HepG2 (cell line): ENCODE measurements at regions not wholly inside any gene's neighbourhood (a gene's known extent, or its start where the extent isn't known, plus 50 kb on each side); places are given as distances from the start of the nearest gene placed in this dataset.

Experiments used
- ATAC-seq: fragments of 200-7000 bp; cut with Tn5 transposase; 3 replicates; pipeline ENCODE4 v1.9.1; 2020; ENCODE audit warnings: mild to moderate bottlenecking, moderate library complexity
- BruUV-seq: library from RNA; stranded (reverse); fragments of 400-500 nt; replicated peaks from 2 replicates; lab custom pipeline; 2021; lab: Mats Ljungman, UMichigan
- CTCF ChIA-PET: fragments of 300-600 bp; formaldehyde crosslinking; extraction: SDS; loops from one replicate; lab custom pipeline; 2021; ENCODE audit warnings: low total read pairs, inconsistent platforms, low intra/inter-chr PET ratio; lab: Yijun Ruan, JAX
- POLR2A ChIA-PET: fragments of 350-600 bp; sonication (Branson Sonifier 250); formaldehyde crosslinking; loops from one replicate; lab custom pipeline; 2020; ENCODE audit warnings: antibody characterized with exemption, inconsistent platforms; lab: Yijun Ruan, JAX
- DNase-seq: peaks from one replicate; pipeline ENCODE4 v3.0.0-alpha.2; 2015; ENCODE audit warnings: low spot score
- FAIRE-seq: peaks from 3 replicates; lab custom pipeline; 2011; peaks lifted over from hg19 to GRCh38; lab: Jason Lieb, UNC
- H2AFZ ChIP-seq: one replicate; pipeline ENCODE4 v1.6.1; 2011; ENCODE audit warnings: low read length, inconsistent platforms
- H3K27ac ChIP-seq: fragments of 300-600 bp; 3 replicates; pipeline ENCODE4 v1.8.0; 2011; ENCODE audit warnings: mixed run types, mild to moderate bottlenecking, mixed read lengths, low read length, inconsistent platforms; ENCODE audit not compliant: insufficient read depth; ENCODE audit errors: extremely low read length
- H3K27me3 ChIP-seq, 2 experiments: fragments of 200-600 bp in 1 of 2; 2 replicates in 1 of 2; 3 replicates in 1 of 2; pipeline versions ENCODE4 v1.6.0 to v1.8.0; 2011; ENCODE audit warnings: low read length in 2 of 2, mild to moderate bottlenecking in 2 of 2, moderate library complexity in 2 of 2, inconsistent platforms in 1 of 2; ENCODE audit not compliant: insufficient read depth in 2 of 2, control insufficient read depth in 1 of 2
- H3K36me3 ChIP-seq, 2 experiments: fragments of 200-600 bp in 1 of 2; replicated peaks in 1 of 2; 2 replicates in 1 of 2; 3 replicates in 1 of 2; pipeline versions ENCODE4 v1.5.1 to v1.8.0; 2011; ENCODE audit warnings: low read length in 2 of 2, inconsistent platforms in 1 of 2; ENCODE audit not compliant: insufficient read depth in 2 of 2, control insufficient read depth in 1 of 2
- H3K4me1 ChIP-seq: 2 replicates; pipeline ENCODE4 v1.5.1; 2012; ENCODE audit warnings: low read length, inconsistent platforms; ENCODE audit not compliant: insufficient read depth
- H3K4me2 ChIP-seq: 2 replicates; pipeline ENCODE4 v1.6.0; 2011; ENCODE audit warnings: low read depth, low read length, inconsistent platforms
- H3K4me3 ChIP-seq, 3 experiments: fragments of 200-600 bp in 1 of 3; sonication (generic), shearing (Covaris generic) in 1 of 3; replicated peaks in 1 of 3; 2 replicates each; pipeline ENCODE4 v1.5.1; 2011 to 2016; ENCODE audit warnings: low read length in 3 of 3, inconsistent platforms in 2 of 3, low read depth in 2 of 3, mild to moderate bottlenecking in 2 of 3, control low read depth in 1 of 3, mixed read lengths in 1 of 3; ENCODE audit not compliant: insufficient read depth in 1 of 3
- H3K79me2 ChIP-seq: one replicate; pipeline ENCODE4 v1.6.1; 2011; ENCODE audit warnings: low read length, inconsistent platforms; ENCODE audit not compliant: insufficient read depth
- H3K9ac ChIP-seq: 2 replicates; pipeline ENCODE4 v1.6.0; 2011; ENCODE audit warnings: mild to moderate bottlenecking, low read depth, low read length, inconsistent platforms; ENCODE audit not compliant: insufficient read depth
- H3K9me3 ChIP-seq: 2 replicates; pipeline ENCODE4 v1.5.1; 2012; ENCODE audit warnings: mild to moderate bottlenecking, low read length
- H4K20me1 ChIP-seq: 2 replicates; pipeline ENCODE4 v1.6.0; 2011; ENCODE audit warnings: inconsistent platforms, mild to moderate bottlenecking, low read length, moderate library complexity; ENCODE audit not compliant: insufficient read depth
- BHLHE40 ChIP-seq: IDR thresholded peaks from 2 replicates; pipeline ENCODE4 v1.6.1; 2011; ENCODE audit warnings: low read length, improper control_type of control experiment
- CREB1 ChIP-seq, 2 experiments: fragments of 450-650 bp in 1 of 2; IDR thresholded peaks; 2 replicates each; pipeline ENCODE4 v1.6.1; 2016 to 2017; ENCODE audit warnings: control low read depth in 1 of 2, mild to moderate bottlenecking in 1 of 2, missing compliant biosample characterization in 1 of 2, missing genetic modification characterization in 1 of 2
- KDM4B ChIP-seq: sonication (generic); formaldehyde crosslinking; IDR thresholded peaks from 2 replicates; pipeline ENCODE4 v1.4.0; 2020; ENCODE audit warnings: missing genetic modification reagents
- NFIB ChIP-seq: sonication (generic); formaldehyde crosslinking; IDR thresholded peaks from 2 replicates; pipeline ENCODE4 v1.9.0; 2021; ENCODE audit warnings: missing genetic modification reagents, mild to moderate bottlenecking, borderline replicate concordance
- NR2C2 ChIP-seq: sonication (generic); formaldehyde crosslinking; IDR thresholded peaks from 2 replicates; pipeline ENCODE4 v1.4.0; 2020; ENCODE audit warnings: missing genetic modification reagents, mild to moderate bottlenecking, moderate library complexity, borderline replicate concordance
- PLRG1 ChIP-seq: fragments of 450-650 bp; conservative IDR thresholded peaks from 2 replicates; pipeline ENCODE4 v1.6.1; 2016
- RELA ChIP-seq: sonication (generic); formaldehyde crosslinking; IDR thresholded peaks from 2 replicates; pipeline ENCODE4 v1.4.0; 2020; ENCODE audit warnings: missing genetic modification reagents
- TBX2 ChIP-seq: sonication (generic); formaldehyde crosslinking; IDR thresholded peaks from 2 replicates; pipeline ENCODE4 v1.5.0; 2020; ENCODE audit warnings: missing genetic modification reagents, mild to moderate bottlenecking, borderline replicate concordance
- U2AF1 ChIP-seq: fragments of 200-400 bp; formaldehyde crosslinking; optimal IDR thresholded peaks from 2 replicates; pipeline ENCODE3; 2017; ENCODE audit warnings: mild to moderate bottlenecking, low read depth, low read length
- ZBTB21 ChIP-seq: sonication (generic); formaldehyde crosslinking; IDR thresholded peaks from 2 replicates; pipeline ENCODE4 v1.4.0; 2020; ENCODE audit warnings: missing genetic modification reagents
- ZFP37 ChIP-seq: sonication (generic); formaldehyde crosslinking; IDR thresholded peaks from 2 replicates; pipeline ENCODE4 v1.4.0; 2020; ENCODE audit warnings: missing genetic modification reagents, borderline replicate concordance
- ZNF180 ChIP-seq: sonication (generic); formaldehyde crosslinking; IDR thresholded peaks from 2 replicates; pipeline ENCODE4 v1.4.0; 2020; ENCODE audit warnings: low read depth, missing genetic modification reagents, borderline replicate concordance
- ZNF253 ChIP-seq: sonication (generic); formaldehyde crosslinking; IDR thresholded peaks from 2 replicates; pipeline ENCODE4 v1.8.0; 2022; ENCODE audit warnings: mild to moderate bottlenecking, missing genetic modification reagents, borderline replicate concordance
- ZNF282 ChIP-seq: fragments of 450-650 bp; IDR thresholded peaks from 2 replicates; pipeline ENCODE4 v1.6.1; 2018; ENCODE audit not compliant: partially characterized antibody
- ZNF460 ChIP-seq: sonication (generic); formaldehyde crosslinking; IDR thresholded peaks from 2 replicates; pipeline ENCODE4 v1.5.1; 2020; ENCODE audit warnings: missing genetic modification reagents, mild to moderate bottlenecking, borderline replicate concordance
- WGBS: methylation state at CpG from one replicate; pipeline ENCODE4 v1.1.6; 2017; ENCODE audit warnings: low lambda C conversion rate; 5-methylcytosine and 5-hydroxymethylcytosine counted together
- in situ Hi-C: cut with HindIII; loops from 2 replicates; pipeline ENCODE4 v1.10.0; 2017; ENCODE audit warnings: low pct_unique_long_range_greater_than_20kb; ENCODE audit not compliant: extremely low pct_ligation_motif_present
- intact Hi-C: fragments of 100-400 bp; cut with micrococcal nuclease; formaldehyde crosslinking; loops from one replicate; pipeline ENCODE4 v1.10.0; 2022; ENCODE audit not compliant: unreplicated experiment
- TF ChIP-seq, protein P1 (sequence below): sonication (generic); formaldehyde crosslinking; IDR thresholded peaks from 2 replicates; pipeline ENCODE4 v1.4.0; 2020; ENCODE audit warnings: missing genetic modification reagents
- TF ChIP-seq, protein P2 (sequence below): IDR thresholded peaks from 2 replicates; pipeline ENCODE4 v1.6.1; 2016; ENCODE audit warnings: mild to moderate bottlenecking

DNA sequence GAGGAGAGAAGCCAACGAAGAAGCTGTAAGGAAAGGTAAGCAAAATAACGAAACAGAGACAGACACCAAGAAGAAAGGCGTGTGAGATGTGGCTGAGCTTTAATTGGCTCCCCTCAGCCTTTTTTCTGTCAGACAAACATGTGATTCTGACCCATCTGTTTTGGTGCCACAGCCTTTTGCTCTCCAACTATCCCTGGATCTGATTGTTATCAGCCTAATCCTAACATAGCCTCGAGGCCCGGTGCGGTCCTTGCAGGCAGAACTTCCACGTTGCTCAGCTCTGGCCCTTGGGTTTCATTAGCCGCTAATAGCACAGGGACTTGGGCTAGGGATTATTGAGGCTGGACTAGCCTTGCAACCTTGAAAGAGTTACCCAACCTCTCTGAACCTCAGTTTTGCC, 57.9 kb upstream of the CACNA2D3 start:
- in situ Hi-C loops = no loop called here
- BruUV-seq = no TSS peak
- no peaks in the 10 kb centered on the region for H3K79me2 ChIP-seq

DNA sequence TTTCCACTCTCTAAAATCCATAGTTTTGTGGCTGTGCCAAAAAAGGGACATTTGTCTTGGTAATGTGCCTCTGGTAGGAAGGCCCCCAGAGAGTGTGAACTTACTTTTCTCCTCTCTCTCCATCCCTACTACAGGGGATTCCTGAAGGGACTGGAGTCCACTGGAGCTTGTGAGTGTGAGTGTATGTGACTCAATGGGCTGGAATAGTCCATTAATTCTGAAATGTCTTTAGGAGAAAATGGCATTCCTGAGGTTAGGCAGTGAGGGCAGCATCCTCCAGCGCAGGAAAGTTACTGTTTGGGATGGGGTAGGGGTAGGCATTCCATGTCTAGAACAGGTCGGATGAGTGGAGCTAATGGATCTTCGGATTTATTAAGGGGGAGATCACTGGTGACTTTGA, 59.8 kb upstream of the CACNA2D3 start:
- DNase-seq = no peak
- intact Hi-C loops (no loop called here), in situ Hi-C loops (no loop called here)
- H4K20me1 ChIP-seq = no peaks in the 10 kb centered on the region
- H3K27me3 ChIP-seq = no peaks in the 10 kb centered on the region
- no peak overlapping the region for H3K4me3 ChIP-seq
- FAIRE-seq = no peak
- no peak overlapping the region for H3K27ac ChIP-seq
- CTCF ChIA-PET = no interaction called here
- ATAC-seq = no peak
- H3K9me3 ChIP-seq = no peaks in the 10 kb centered on the region
- BruUV-seq = no TSS peak
- POLR2A ChIA-PET = no interaction called here
- no peaks in the 10 kb centered on the region for H3K79me2 ChIP-seq
- H3K9ac ChIP-seq = no peak overlapping the region
- H3K36me3 ChIP-seq = no peaks in the 10 kb centered on the region
- H3K4me1 ChIP-seq = no peaks in the 10 kb centered on the region
- H2AFZ ChIP-seq = no peak overlapping the region
- H3K4me2 ChIP-seq = no peak overlapping the region
- 0% methylated on average over 3 of the region's 3 CpGs for WGBS
- TF ChIP-seq, protein P1, sequence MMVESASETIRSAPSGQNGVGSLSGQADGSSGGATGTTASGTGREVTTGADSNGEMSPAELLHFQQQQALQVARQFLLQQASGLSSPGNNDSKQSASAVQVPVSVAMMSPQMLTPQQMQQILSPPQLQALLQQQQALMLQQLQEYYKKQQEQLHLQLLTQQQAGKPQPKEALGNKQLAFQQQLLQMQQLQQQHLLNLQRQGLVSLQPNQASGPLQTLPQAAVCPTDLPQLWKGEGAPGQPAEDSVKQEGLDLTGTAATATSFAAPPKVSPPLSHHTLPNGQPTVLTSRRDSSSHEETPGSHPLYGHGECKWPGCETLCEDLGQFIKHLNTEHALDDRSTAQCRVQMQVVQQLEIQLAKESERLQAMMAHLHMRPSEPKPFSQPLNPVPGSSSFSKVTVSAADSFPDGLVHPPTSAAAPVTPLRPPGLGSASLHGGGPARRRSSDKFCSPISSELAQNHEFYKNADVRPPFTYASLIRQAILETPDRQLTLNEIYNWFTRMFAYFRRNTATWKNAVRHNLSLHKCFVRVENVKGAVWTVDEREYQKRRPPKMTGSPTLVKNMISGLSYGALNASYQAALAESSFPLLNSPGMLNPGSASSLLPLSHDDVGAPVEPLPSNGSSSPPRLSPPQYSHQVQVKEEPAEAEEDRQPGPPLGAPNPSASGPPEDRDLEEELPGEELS (CRISPR knock-in tag) = no peak
- TF ChIP-seq ZBTB21 (no peak), BHLHE40 (no peak), ZFP37 (CRISPR knock-in tag) (no peak), PLRG1 (no peak), ZNF282 (no peak), TBX2 (CRISPR knock-in tag) (no peak), ZNF460 (CRISPR knock-in tag) (no peak), KDM4B (CRISPR knock-in tag) (no peak)
- TF ChIP-seq, protein P2, sequence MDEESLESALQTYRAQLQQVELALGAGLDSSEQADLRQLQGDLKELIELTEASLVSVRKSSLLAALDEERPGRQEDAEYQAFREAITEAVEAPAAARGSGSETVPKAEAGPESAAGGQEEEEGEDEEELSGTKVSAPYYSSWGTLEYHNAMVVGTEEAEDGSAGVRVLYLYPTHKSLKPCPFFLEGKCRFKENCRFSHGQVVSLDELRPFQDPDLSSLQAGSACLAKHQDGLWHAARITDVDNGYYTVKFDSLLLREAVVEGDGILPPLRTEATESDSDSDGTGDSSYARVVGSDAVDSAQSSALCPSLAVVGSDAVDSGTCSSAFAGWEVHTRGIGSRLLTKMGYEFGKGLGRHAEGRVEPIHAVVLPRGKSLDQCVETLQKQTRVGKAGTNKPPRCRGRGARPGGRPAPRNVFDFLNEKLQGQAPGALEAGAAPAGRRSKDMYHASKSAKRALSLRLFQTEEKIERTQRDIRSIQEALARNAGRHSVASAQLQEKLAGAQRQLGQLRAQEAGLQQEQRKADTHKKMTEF (CRISPR knock-in tag) = no peak

More for the DNA sequence above, 57.9 kb upstream of the CACNA2D3 start:
- H2AFZ ChIP-seq = no peak overlapping the region
- no peak for ATAC-seq
- TF ChIP-seq NR2C2 (CRISPR knock-in tag) (no peak), ZNF253 (CRISPR knock-in tag) (no peak), U2AF1 (no peak), RELA (CRISPR knock-in tag) (no peak), NFIB (CRISPR knock-in tag) (no peak), ZNF180 (no peak), CREB1 (IDR thresholded peaks at IDR 0.05) (no peak), CREB1 (CRISPR knock-in tag; IDR thresholded peaks at IDR 0.05) (no peak)
- intact Hi-C loops = no loop called here
- no peak overlapping the region for H3K4me2 ChIP-seq
- no peaks in the 10 kb centered on the region for H3K36me3 ChIP-seq
- no peak for FAIRE-seq
- no peaks in the 10 kb centered on the region for H3K4me1 ChIP-seq
- 0 out of 5 replicates have a peak, but pooled peaks cover 0 to under 1% of the 10 kb centered on the region in 2 experiments for H3K27me3 ChIP-seq
- ChIA-PET POLR2A (no interaction called here), CTCF (no interaction called here)
- DNase-seq = no peak
- H3K4me3 ChIP-seq = no peak overlapping the region
- WGBS = 22% methylated on average over 8 of the region's 8 CpGs
- H3K9me3 ChIP-seq = no peaks in the 10 kb centered on the region
- H4K20me1 ChIP-seq = no peaks in the 10 kb centered on the region
- no peak overlapping the region for H3K27ac ChIP-seq
- no peak overlapping the region for H3K9ac ChIP-seq
